ENCODE measurements at regions not wholly inside any gene's neighbourhood (a gene's known extent, or its start where the extent isn't known, plus 50 kb on each side); places are given as distances from the start of the nearest gene placed in this dataset.

DNA sequence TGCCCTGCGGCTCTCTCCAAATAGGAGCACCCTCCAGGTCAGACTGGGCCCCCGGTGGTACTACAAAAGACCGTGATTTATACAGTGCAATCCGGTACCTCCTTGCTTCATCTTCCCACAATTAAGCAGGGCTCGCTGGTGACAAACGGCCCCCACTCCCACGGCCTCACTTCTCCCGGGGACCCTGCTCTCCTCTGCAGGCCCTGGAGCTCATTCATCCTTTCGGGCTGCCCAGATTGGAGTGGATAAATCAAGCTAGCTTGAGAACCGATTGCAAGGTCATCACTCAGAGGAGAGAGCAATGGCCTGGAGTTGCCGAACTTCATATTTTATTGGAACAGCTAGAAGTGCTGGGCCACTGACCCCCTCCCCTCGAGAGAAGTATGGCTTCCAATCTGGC lies 193.5 kb upstream of the IRX6 start:
- POLR2A ChIA-PET, result no interaction called here
- TF ChIP-seq, protein P1, sequence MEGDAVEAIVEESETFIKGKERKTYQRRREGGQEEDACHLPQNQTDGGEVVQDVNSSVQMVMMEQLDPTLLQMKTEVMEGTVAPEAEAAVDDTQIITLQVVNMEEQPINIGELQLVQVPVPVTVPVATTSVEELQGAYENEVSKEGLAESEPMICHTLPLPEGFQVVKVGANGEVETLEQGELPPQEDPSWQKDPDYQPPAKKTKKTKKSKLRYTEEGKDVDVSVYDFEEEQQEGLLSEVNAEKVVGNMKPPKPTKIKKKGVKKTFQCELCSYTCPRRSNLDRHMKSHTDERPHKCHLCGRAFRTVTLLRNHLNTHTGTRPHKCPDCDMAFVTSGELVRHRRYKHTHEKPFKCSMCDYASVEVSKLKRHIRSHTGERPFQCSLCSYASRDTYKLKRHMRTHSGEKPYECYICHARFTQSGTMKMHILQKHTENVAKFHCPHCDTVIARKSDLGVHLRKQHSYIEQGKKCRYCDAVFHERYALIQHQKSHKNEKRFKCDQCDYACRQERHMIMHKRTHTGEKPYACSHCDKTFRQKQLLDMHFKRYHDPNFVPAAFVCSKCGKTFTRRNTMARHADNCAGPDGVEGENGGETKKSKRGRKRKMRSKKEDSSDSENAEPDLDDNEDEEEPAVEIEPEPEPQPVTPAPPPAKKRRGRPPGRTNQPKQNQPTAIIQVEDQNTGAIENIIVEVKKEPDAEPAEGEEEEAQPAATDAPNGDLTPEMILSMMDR (IDR thresholded peaks at IDR 0.05; ENCODE audit: insufficient read depth, low read length, missing control alignments), result no peak
- no peak overlapping the region for H3K4me3 ChIP-seq (ENCODE audit: low read depth, low read length)
- DNase-seq (ENCODE audit: low read depth, low spot score), result no peak
- CTCF ChIA-PET, result no interaction called here

DNA sequence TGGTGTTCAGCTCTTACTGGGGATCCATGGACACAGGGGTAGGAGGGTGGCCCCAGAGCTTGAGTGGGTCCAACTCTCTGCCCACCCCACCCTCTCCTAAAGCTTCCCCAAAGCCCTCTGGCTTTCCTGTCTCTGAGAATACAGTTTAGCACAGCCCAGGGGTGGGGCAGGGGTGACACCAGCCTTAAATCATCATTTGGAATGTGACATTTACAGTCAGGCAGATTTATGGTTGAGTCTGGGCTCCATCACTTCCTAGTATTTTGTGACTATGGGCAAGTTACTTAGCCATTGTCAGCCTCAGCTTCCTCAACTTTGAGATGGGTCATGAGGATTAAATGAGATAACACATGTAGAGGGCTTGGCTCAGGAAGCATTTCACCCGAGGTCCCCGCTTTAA lies 193.1 kb upstream of the IRX6 start:
- ChIA-PET POLR2A (no interaction called here), CTCF (no interaction called here)
- DNase-seq (ENCODE audit: low read depth, low spot score), result no peak
- TF ChIP-seq, protein P1 (IDR thresholded peaks at IDR 0.05; ENCODE audit: insufficient read depth, low read length, missing control alignments), result no peak
- no peak overlapping the region for H3K4me3 ChIP-seq (ENCODE audit: low read depth, low read length)

GRCh38 chr16:55133654-55134053 lies 190.3 kb upstream of the IRX6 start:
- no peak for DNase-seq (ENCODE audit: low read depth, low spot score)
- no peak overlapping the region for H3K4me3 ChIP-seq (ENCODE audit: low read depth, low read length)
- TF ChIP-seq, protein P1 (IDR thresholded peaks at IDR 0.05; ENCODE audit: insufficient read depth, low read length, missing control alignments), result no peak
- ChIA-PET CTCF (no interaction called here), POLR2A (no interaction called here)

DNA sequence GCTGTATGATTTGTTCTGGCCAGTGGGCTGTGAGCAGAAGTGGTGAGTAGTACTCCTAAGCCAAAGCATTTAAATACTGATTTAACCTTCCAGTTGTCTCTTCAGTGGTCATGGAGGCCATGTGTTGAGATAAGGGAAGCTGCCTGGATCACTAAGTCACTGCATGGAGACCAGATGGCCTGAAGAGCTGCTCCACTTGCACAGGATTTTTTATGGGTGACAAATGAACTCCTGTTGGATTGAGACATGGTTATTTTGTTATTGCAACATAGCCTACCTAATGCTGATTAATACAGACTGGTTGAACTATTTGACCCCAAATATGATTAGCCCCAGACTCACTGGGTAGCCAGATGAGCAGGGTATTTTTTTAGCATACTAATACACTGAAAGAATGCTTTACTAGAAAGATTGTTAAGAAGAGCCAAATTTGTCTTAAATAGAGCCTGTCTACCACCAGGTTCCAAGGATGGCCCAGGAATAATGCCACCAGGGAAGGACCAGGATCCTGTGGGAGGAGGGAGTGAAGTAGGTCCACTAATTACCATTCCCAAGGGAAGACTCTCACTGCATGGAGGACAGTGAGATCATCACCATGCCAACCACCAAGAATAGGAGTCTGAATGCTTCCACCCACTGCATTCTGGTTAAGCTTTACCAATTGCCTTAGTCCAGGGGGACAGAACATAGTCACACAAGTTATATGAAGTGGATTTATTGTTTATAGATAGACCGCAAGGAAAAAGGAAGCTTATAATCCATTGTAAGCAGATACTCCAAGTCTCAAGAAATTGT lies 187.4 kb upstream of the IRX6 start:
- ChIA-PET POLR2A (no interaction called here), CTCF (no interaction called here)
- H3K4me3 ChIP-seq (ENCODE audit: low read depth, low read length), result no peak overlapping the region
- TF ChIP-seq, protein P1 (IDR thresholded peaks at IDR 0.05; ENCODE audit: insufficient read depth, low read length, missing control alignments), result no peak
- DNase-seq (ENCODE audit: low read depth, low spot score), result no peak

- ChIA-PET POLR2A (no interaction called here), CTCF (no interaction called here)
- TF ChIP-seq, protein P1 (IDR thresholded peaks at IDR 0.05; ENCODE audit: insufficient read depth, low read length, missing control alignments), result no peak
- H3K4me3 ChIP-seq (ENCODE audit: low read depth, low read length), result no peak overlapping the region
- no peak for DNase-seq (ENCODE audit: low read depth, low spot score)
These were observed 185.7 kb upstream of the IRX6 start for GRCh38 chr16:55138298-55138697.

- DNase-seq (ENCODE audit: low read depth, low spot score), result no peak
- TF ChIP-seq, protein P1 (IDR thresholded peaks at IDR 0.05; ENCODE audit: insufficient read depth, low read length, missing control alignments), result no peak
- CTCF ChIA-PET, result no interaction called here
- no peak overlapping the region for H3K4me3 ChIP-seq (ENCODE audit: low read depth, low read length)
- POLR2A ChIA-PET, result no interaction called here
These were observed 181.6 kb upstream of the IRX6 start for GRCh38 chr16:55142405-55142804.
